Neural progenitor cell (in vitro differentiated cells): ENCODE measurements at regions not wholly inside any gene's neighbourhood (a gene's known extent, or its start where the extent isn't known, plus 50 kb on each side); places are given as distances from the start of the nearest gene placed in this dataset.

Source experiments
- CTCF ChIP-seq: fragments of 200-600 bp; sonication (generic); IDR thresholded peaks from 2 replicates; pipeline ENCODE4 v1.5.1; 2017; ENCODE audit warnings: antibody characterized with exemption, mild to moderate bottlenecking
- EZH2 ChIP-seq: fragments of 200-600 bp; sonication (generic); IDR thresholded peaks from 2 replicates; pipeline ENCODE4 v1.6.1; 2017; ENCODE audit warnings: antibody characterized with exemption, mild to moderate bottlenecking, moderate library complexity

- TF ChIP-seq CTCF: peak; percentile 5
- no peak for TF ChIP-seq EZH2
Observed at GRCh38 chr4:135492439-135492838, 1290.8 kb upstream of the PABPC4L start.
